HEK293 (cell line): ENCODE measurements at regions not wholly inside any gene's neighbourhood (a gene's known extent, or its start where the extent isn't known, plus 50 kb on each side); places are given as distances from the start of the nearest gene placed in this dataset.

Source experiments
- GFI1B ChIP-seq: fragments of 450-650 bp; formaldehyde crosslinking; IDR thresholded peaks from 2 replicates; pipeline ENCODE4 v1.5.1; 2016; ENCODE audit warnings: missing biosample characterization, missing genetic modification characterization
- WT1 ChIP-seq: fragments of 450-650 bp; formaldehyde crosslinking; IDR thresholded peaks from 2 replicates; pipeline ENCODE4 v1.5.1; 2016; ENCODE audit warnings: missing biosample characterization, missing genetic modification characterization
- ZNF121 ChIP-seq: fragments of 450-650 bp; formaldehyde crosslinking; IDR thresholded peaks from 2 replicates; pipeline ENCODE4 v1.5.1; 2016; ENCODE audit warnings: missing biosample characterization, missing genetic modification characterization
- ZNF2 ChIP-seq: fragments of 450-650 bp; formaldehyde crosslinking; IDR thresholded peaks from 2 replicates; pipeline ENCODE4 v1.5.1; 2016; ENCODE audit warnings: missing biosample characterization, missing genetic modification characterization
- ZNF274 ChIP-seq, 2 experiments: fragments of 200-500 bp in 1 of 2; fragments of 450-650 bp in 1 of 2; sonication (Bioruptor generic) in 1 of 2; formaldehyde crosslinking in 1 of 2; IDR thresholded peaks; 2 replicates each; pipeline versions ENCODE4 v1.5.1 to v1.6.1; 2014 to 2016; ENCODE audit warnings: borderline replicate concordance in 1 of 2, inconsistent platforms in 1 of 2, low read length in 1 of 2, missing biosample characterization in 1 of 2, missing genetic modification characterization in 1 of 2
- ZNF510 ChIP-seq: fragments of 450-650 bp; formaldehyde crosslinking; IDR thresholded peaks from 2 replicates; pipeline ENCODE4 v1.5.1; 2018; ENCODE audit warnings: mild to moderate bottlenecking, missing genetic modification characterization, missing biosample characterization; ENCODE audit not compliant: insufficient replicate concordance
- ZNF660 ChIP-seq: fragments of 450-650 bp; IDR thresholded peaks from 2 replicates; pipeline ENCODE4 v1.5.1; 2018; ENCODE audit warnings: missing biosample characterization, mild to moderate bottlenecking, missing genetic modification characterization
- TF ChIP-seq, protein P1 (sequence below): fragments of 450-650 bp; formaldehyde crosslinking; IDR thresholded peaks from 2 replicates; pipeline ENCODE4 v1.5.1; 2016; ENCODE audit warnings: missing biosample characterization, missing genetic modification characterization
- TF ChIP-seq, protein P2 (sequence below): fragments of 450-650 bp; formaldehyde crosslinking; IDR thresholded peaks from 2 replicates; pipeline ENCODE4 v1.5.1; 2016; ENCODE audit warnings: missing biosample characterization, missing genetic modification characterization
- TF ChIP-seq, protein P3 (sequence below): fragments of 450-650 bp; formaldehyde crosslinking; IDR thresholded peaks from 2 replicates; pipeline ENCODE4 v1.5.1; 2016; ENCODE audit warnings: missing biosample characterization, missing genetic modification characterization, low read depth
- TF ChIP-seq, protein P4 (sequence below): fragments of 450-650 bp; formaldehyde crosslinking; IDR thresholded peaks from 2 replicates; pipeline ENCODE4 v1.5.1; 2016; ENCODE audit warnings: missing biosample characterization, missing genetic modification characterization

DNA sequence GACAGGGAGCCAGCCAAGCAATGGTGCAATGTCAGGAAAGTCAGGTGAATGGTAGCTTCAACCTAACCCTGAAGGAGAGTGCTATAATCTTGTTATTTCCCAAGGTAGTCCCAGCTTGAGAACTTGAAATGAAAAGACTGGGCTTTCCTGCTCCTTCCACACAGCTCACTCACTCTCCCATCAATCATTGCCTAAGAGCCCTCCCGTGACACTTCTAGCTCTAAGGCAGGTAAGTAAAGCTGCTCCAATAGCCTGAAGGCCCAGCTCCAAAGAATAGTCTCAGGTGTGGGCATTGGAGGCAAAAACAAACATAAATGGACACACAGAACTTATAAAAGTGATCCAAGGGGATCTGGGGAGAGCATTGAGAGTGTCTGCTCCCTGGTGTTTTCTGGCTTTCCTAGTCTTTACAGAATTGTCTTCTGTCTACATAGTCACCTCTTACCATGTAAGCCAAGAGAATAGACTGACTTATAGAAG lies 63.1 kb upstream of the TBC1D5 start:
- TF ChIP-seq, protein P1, sequence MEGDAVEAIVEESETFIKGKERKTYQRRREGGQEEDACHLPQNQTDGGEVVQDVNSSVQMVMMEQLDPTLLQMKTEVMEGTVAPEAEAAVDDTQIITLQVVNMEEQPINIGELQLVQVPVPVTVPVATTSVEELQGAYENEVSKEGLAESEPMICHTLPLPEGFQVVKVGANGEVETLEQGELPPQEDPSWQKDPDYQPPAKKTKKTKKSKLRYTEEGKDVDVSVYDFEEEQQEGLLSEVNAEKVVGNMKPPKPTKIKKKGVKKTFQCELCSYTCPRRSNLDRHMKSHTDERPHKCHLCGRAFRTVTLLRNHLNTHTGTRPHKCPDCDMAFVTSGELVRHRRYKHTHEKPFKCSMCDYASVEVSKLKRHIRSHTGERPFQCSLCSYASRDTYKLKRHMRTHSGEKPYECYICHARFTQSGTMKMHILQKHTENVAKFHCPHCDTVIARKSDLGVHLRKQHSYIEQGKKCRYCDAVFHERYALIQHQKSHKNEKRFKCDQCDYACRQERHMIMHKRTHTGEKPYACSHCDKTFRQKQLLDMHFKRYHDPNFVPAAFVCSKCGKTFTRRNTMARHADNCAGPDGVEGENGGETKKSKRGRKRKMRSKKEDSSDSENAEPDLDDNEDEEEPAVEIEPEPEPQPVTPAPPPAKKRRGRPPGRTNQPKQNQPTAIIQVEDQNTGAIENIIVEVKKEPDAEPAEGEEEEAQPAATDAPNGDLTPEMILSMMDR (tag by site-specific recombination): no peak
- TF ChIP-seq, protein P2, sequence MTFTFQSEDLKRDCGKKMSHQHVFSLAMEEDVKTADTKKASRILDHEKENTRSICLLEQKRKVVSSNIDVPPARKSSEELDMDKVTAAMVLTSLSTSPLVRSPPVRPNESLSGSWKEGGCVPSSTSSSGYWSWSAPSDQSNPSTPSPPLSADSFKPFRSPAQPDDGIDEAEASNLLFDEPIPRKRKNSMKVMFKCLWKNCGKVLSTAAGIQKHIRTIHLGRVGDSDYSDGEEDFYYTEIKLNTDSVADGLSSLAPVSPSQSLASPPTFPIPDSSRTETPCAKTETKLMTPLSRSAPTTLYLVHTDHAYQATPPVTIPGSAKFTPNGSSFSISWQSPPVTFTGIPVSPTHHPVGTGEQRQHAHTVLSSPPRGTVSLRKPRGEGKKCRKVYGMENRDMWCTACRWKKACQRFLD (tag by site-specific recombination): no peak
- TF ChIP-seq ZNF510: no peak
- TF ChIP-seq, protein P3, sequence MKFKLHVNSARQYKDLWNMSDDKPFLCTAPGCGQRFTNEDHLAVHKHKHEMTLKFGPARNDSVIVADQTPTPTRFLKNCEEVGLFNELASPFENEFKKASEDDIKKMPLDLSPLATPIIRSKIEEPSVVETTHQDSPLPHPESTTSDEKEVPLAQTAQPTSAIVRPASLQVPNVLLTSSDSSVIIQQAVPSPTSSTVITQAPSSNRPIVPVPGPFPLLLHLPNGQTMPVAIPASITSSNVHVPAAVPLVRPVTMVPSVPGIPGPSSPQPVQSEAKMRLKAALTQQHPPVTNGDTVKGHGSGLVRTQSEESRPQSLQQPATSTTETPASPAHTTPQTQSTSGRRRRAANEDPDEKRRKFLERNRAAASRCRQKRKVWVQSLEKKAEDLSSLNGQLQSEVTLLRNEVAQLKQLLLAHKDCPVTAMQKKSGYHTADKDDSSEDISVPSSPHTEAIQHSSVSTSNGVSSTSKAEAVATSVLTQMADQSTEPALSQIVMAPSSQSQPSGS (tag by site-specific recombination): no peak
- TF ChIP-seq, protein P4, sequence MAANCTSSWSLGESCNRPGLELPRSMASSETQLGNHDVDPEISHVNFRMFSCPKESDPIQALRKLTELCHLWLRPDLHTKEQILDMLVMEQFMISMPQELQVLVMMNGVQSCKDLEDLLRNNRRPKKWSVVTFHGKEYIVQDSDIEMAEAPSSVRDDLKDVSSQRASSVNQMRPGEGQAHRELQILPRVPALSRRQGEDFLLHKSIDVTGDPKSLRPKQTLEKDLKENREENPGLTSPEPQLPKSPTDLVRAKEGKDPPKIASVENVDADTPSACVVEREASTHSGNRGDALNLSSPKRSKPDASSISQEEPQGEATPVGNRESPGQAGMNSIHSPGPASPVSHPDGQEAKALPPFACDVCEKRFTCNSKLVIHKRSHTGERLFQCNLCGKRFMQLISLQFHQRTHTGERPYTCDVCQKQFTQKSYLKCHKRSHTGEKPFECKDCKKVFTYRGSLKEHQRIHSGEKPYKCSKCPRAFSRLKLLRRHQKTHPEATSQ: no peak
- no peak for TF ChIP-seq GFI1B (tag by site-specific recombination)
- no peak for TF ChIP-seq ZNF660
- TF ChIP-seq WT1 (tag by site-specific recombination): no peak
- TF ChIP-seq ZNF121 (tag by site-specific recombination): no peak
- no peak for TF ChIP-seq ZNF2
- TF ChIP-seq ZNF274 (IDR thresholded peaks at IDR 0.05; ENCODE audit: low read length): no peak
- TF ChIP-seq ZNF274 (tag by site-specific recombination; IDR thresholded peaks at IDR 0.05; ENCODE audit: borderline replicate concordance): no peak
